Astrocyte of the cerebellum (primary cell): ENCODE measurements at regions not wholly inside any gene's neighbourhood (a gene's known extent, or its start where the extent isn't known, plus 50 kb on each side); places are given as distances from the start of the nearest gene placed in this dataset.

Source experiments
- DNase-seq: peaks from one replicate; pipeline ENCODE4 v3.0.0-alpha.2; 2011; ENCODE audit warnings: low read depth
- H3K4me3 ChIP-seq: 2 replicates; pipeline ENCODE4 v1.5.1; 2011; ENCODE audit warnings: mild to moderate bottlenecking, low read depth, low read length, moderate library complexity
- CTCF ChIP-seq: IDR thresholded peaks from 2 replicates; pipeline ENCODE4 v1.5.1; 2012; ENCODE audit warnings: low read length, low read depth, moderate library complexity, mild to moderate bottlenecking; ENCODE audit errors: missing control alignments
- in situ Hi-C: cut with HindIII; loops from 2 replicates; pipeline ENCODE4 v1.10.0; 2017; ENCODE audit warnings: low sequenced_read_pairs

GRCh38 chr3:43957553-43957952 lies 266.8 kb downstream of the ABHD5 start:
- in situ Hi-C loops, result no loop called here
- H3K4me3 ChIP-seq, result no peak overlapping the region
- DNase-seq, result no peak
- TF ChIP-seq CTCF, result no peak

- no peak overlapping the region for H3K4me3 ChIP-seq
- no peak for TF ChIP-seq CTCF
- no peak for DNase-seq
- in situ Hi-C loops, result no loop called here
These were observed 267.4 kb downstream of the ABHD5 start for GRCh38 chr3:43958005-43958770.

GRCh38 chr3:43958973-43959372 lies 268.2 kb downstream of the ABHD5 start:
- no peak for TF ChIP-seq CTCF

GRCh38 chr3:43959498-43960447 lies 269.0 kb downstream of the ABHD5 start:
- no peak overlapping the region for H3K4me3 ChIP-seq
- no peak for DNase-seq
- no peak for TF ChIP-seq CTCF
- in situ Hi-C loops, result no loop called here

More at GRCh38 chr3:43958973-43959372, 268.2 kb downstream of the ABHD5 start:
- DNase-seq, result no peak
- in situ Hi-C loops, result no loop called here
- no peak overlapping the region for H3K4me3 ChIP-seq

GRCh38 chr3:43960448-43960840 lies 269.7 kb downstream of the ABHD5 start:
- in situ Hi-C loops, result no loop called here
- DNase-seq, result peak; percentile 11
- no peak for TF ChIP-seq CTCF
- no peak overlapping the region for H3K4me3 ChIP-seq

GRCh38 chr3:43962043-43962442 lies 271.3 kb downstream of the ABHD5 start:
- in situ Hi-C loops, result no loop called here
- no peak for TF ChIP-seq CTCF
- no peak for DNase-seq
- H3K4me3 ChIP-seq, result no peak overlapping the region
